Posterior cingulate gyrus (tissue), 11 donors: ENCODE measurements at regions not wholly inside any gene's neighbourhood (a gene's known extent, or its start where the extent isn't known, plus 50 kb on each side); places are given as distances from the start of the nearest gene placed in this dataset.

Experiments used
- DNase-seq, 10 donors: peaks; one replicate each; pipeline versions ENCODE4 v3.0.0 to v3.0.0-alpha.2; 2020 to 2021; ENCODE audit warnings: mixed read lengths in 3 of 10
- intact Hi-C: fragments of 100-400 bp; cut with DNase I; formaldehyde crosslinking; loops from one replicate; pipeline ENCODE4 v1.15.1; 2023

- intact Hi-C loops: no loop called here
- no peak for DNase-seq
Observed at GRCh38 chr12:15033029-15033428, 60.2 kb downstream of the PDE6H start.

GRCh38 chr12:15033641-15034040, 60.8 kb downstream of the PDE6H start:
- intact Hi-C loops: no loop called here
- DNase-seq: no peak

GRCh38 chr12:15035185-15035584, 62.3 kb downstream of the PDE6H start:
- DNase-seq: no peak
- intact Hi-C loops: no loop called here

- intact Hi-C loops: no loop called here
- no peak for DNase-seq
Observed at GRCh38 chr12:15037091-15037687, 64.3 kb downstream of the PDE6H start.

- intact Hi-C loops: no loop called here
- DNase-seq: peak in 2 of 10 donors; percentile 72 to 82
Observed at GRCh38 chr12:15038137-15038536, 65.3 kb downstream of the PDE6H start.

GRCh38 chr12:15044471-15044870, 71.6 kb downstream of the PDE6H start:
- intact Hi-C loops: no loop called here
- DNase-seq: no peak

GRCh38 chr12:15045451-15045850, 72.6 kb downstream of the PDE6H start:
- intact Hi-C loops: no loop called here
- DNase-seq: no peak

- no peak for DNase-seq
- intact Hi-C loops: no loop called here
Observed at GRCh38 chr12:15047611-15048010, 74.8 kb downstream of the PDE6H start.

GRCh38 chr12:15049461-15050153, 76.8 kb downstream of the PDE6H start:
- no peak for DNase-seq
- intact Hi-C loops: no loop called here

GRCh38 chr12:15050659-15051058, 77.8 kb downstream of the PDE6H start:
- DNase-seq: no peak

GRCh38 chr12:15052691-15053090, 79.8 kb downstream of the PDE6H start:
- intact Hi-C loops: no loop called here
- no peak for DNase-seq

More at GRCh38 chr12:15050659-15051058, 77.8 kb downstream of the PDE6H start:
- intact Hi-C loops: no loop called here

- intact Hi-C loops: no loop called here
Observed at GRCh38 chr12:15056218-15056617, 83.4 kb downstream of the PDE6H start.

More at GRCh38 chr12:15056218-15056617, 83.4 kb downstream of the PDE6H start:
- DNase-seq: no peak
